Endothelial cell of umbilical vein (primary cell): ENCODE measurements at regions not wholly inside any gene's neighbourhood (a gene's known extent, or its start where the extent isn't known, plus 50 kb on each side); places are given as distances from the start of the nearest gene placed in this dataset.

ENCODE experiments used
- BruUV-seq: library from RNA; stranded (reverse); fragments of 400-500 nt; replicated peaks from 2 replicates; lab custom pipeline; 2021; lab: Mats Ljungman, UMichigan
- CTCF ChIA-PET: fragments of 300-600, 350-600 bp; sonication (Branson Sonifier 250); formaldehyde crosslinking; loops from one replicate; lab custom pipeline; 2021; ENCODE audit warnings: antibody characterized with exemption, inconsistent platforms; lab: Charles Lee
- POLR2A ChIA-PET: fragments of 300-600, 350-600 bp; sonication (Branson Sonifier 250); formaldehyde crosslinking; loops from one replicate; lab custom pipeline; 2021; ENCODE audit warnings: antibody characterized with exemption, inconsistent platforms; lab: Charles Lee
- DNase-seq: peaks from one replicate; pipeline ENCODE4 v3.0.0-alpha.2; 2011; ENCODE audit warnings: low read depth, low spot score
- FAIRE-seq: peaks from 2 replicates; lab custom pipeline; 2011; peaks lifted over from hg19 to GRCh38; lab: Jason Lieb, UNC
- H2AFZ ChIP-seq: 2 replicates; pipeline ENCODE4 v1.6.0; 2012; ENCODE audit warnings: low read depth, low read length, control low read depth, inconsistent platforms
- H3K27ac ChIP-seq: 2 replicates; pipeline ENCODE4 v1.5.1; 2011; ENCODE audit warnings: low read depth, mild to moderate bottlenecking, control low read depth, low read length, moderate library complexity; ENCODE audit not compliant: insufficient read depth
- H3K27me3 ChIP-seq, 2 experiments: 2 replicates each; pipeline versions ENCODE4 v1.6.0 to v1.6.1; 2011; ENCODE audit warnings: low read length in 2 of 2, mixed read lengths in 1 of 2; ENCODE audit not compliant: control insufficient read depth in 2 of 2, insufficient read depth in 2 of 2
- H3K36me3 ChIP-seq, 2 experiments: 2 replicates in 1 of 2; 3 replicates in 1 of 2; pipeline ENCODE4 v1.5.1; 2011; ENCODE audit warnings: low read length in 2 of 2, mild to moderate bottlenecking in 1 of 2, moderate library complexity in 1 of 2; ENCODE audit not compliant: control insufficient read depth in 2 of 2, insufficient read depth in 2 of 2; ENCODE audit errors: extremely low read depth in 1 of 2
- H3K4me1 ChIP-seq: 3 replicates; pipeline ENCODE4 v1.5.1; 2011; ENCODE audit warnings: mild to moderate bottlenecking, low read length; ENCODE audit not compliant: control insufficient read depth, insufficient read depth; ENCODE audit errors: extremely low read depth
- H3K4me2 ChIP-seq: 2 replicates; pipeline ENCODE4 v1.6.1; 2011; ENCODE audit warnings: low read length, control low read depth, mixed read lengths; ENCODE audit not compliant: insufficient read depth
- H3K4me3 ChIP-seq, 3 experiments: fragments of 200-600 bp in 1 of 3; sonication (generic), shearing (Covaris generic) in 1 of 3; replicated peaks in 1 of 3; 2 replicates each; pipeline ENCODE4 v1.5.1; 2011 to 2016; ENCODE audit warnings: control low read depth in 3 of 3, low read length in 3 of 3, mild to moderate bottlenecking in 2 of 3, inconsistent platforms in 1 of 3, low read depth in 1 of 3, moderate library complexity in 1 of 3; ENCODE audit not compliant: insufficient read depth in 1 of 3
- H3K79me2 ChIP-seq: 2 replicates; pipeline ENCODE4 v1.6.0; 2012; ENCODE audit warnings: low read length, inconsistent platforms; ENCODE audit not compliant: control insufficient read depth, insufficient read depth
- H3K9ac ChIP-seq: replicated peaks from 2 replicates; pipeline ENCODE3; 2011; ENCODE audit warnings: low read length, control low read depth; ENCODE audit not compliant: insufficient read depth; ENCODE audit errors: extremely low read depth
- H3K9me1 ChIP-seq: replicated peaks from 3 replicates; pipeline ENCODE4 v1.6.0; 2011; ENCODE audit warnings: mild to moderate bottlenecking, low read length; ENCODE audit not compliant: control insufficient read depth, insufficient read depth; ENCODE audit errors: extremely low read depth
- H3K9me3 ChIP-seq: replicated peaks from 2 replicates; pipeline ENCODE4 v1.5.1; 2012; ENCODE audit warnings: low read length, inconsistent platforms; ENCODE audit not compliant: control insufficient read depth, insufficient read depth
- H4K20me1 ChIP-seq: replicated peaks from 2 replicates; pipeline ENCODE3; 2011; ENCODE audit warnings: mild to moderate bottlenecking, low read length; ENCODE audit not compliant: control insufficient read depth, insufficient read depth; ENCODE audit errors: extremely low read depth
- CTCF ChIP-seq, 2 donors: IDR thresholded peaks; 1 replicate in 1 of 2; 2 replicates in 1 of 2; pipeline ENCODE4 v1.5.1; 2011; ENCODE audit warnings: low read length in 2 of 2, mild to moderate bottlenecking in 2 of 2, moderate library complexity in 2 of 2, control low read depth in 1 of 2, inconsistent platforms in 1 of 2, low read depth in 1 of 2; ENCODE audit not compliant: insufficient read depth in 1 of 2; ENCODE audit errors: extremely low read depth in 1 of 2
- EZH2 ChIP-seq: IDR thresholded peaks from 2 replicates; pipeline ENCODE4 v1.6.1; 2012; ENCODE audit warnings: borderline replicate concordance, low read depth, mild to moderate bottlenecking, moderate library complexity, low read length, inconsistent platforms; ENCODE audit not compliant: severe bottlenecking
- FOS ChIP-seq: IDR thresholded peaks from 2 replicates; pipeline ENCODE4 v1.6.1; 2011; ENCODE audit warnings: mild to moderate bottlenecking, low read length, moderate library complexity, borderline replicate concordance; ENCODE audit not compliant: insufficient read depth
- GATA2 ChIP-seq: IDR thresholded peaks from 2 replicates; pipeline ENCODE4 v1.7.0; 2011; ENCODE audit warnings: low read depth, mild to moderate bottlenecking, moderate library complexity, mixed read lengths, low read length; ENCODE audit not compliant: insufficient read length, insufficient read depth
- JUN ChIP-seq: IDR thresholded peaks from 2 replicates; pipeline ENCODE4 v1.6.1; 2011; ENCODE audit warnings: borderline replicate concordance, low read depth; ENCODE audit not compliant: insufficient read length, insufficient read depth
- MAX ChIP-seq: IDR thresholded peaks from 2 replicates; pipeline ENCODE4 v1.6.1; 2011; ENCODE audit not compliant: insufficient read depth, insufficient read length
- MYC ChIP-seq: IDR thresholded peaks from one replicate; pipeline ENCODE4 v1.6.1; 2011; ENCODE audit warnings: mild to moderate bottlenecking, low read depth, low read length
- POLR2A ChIP-seq: IDR thresholded peaks from 2 replicates; pipeline ENCODE4 v1.6.1; 2012; ENCODE audit warnings: low read depth, mild to moderate bottlenecking, control low read depth, low read length
- POLR2AphosphoS5 ChIP-seq: IDR thresholded peaks from 2 replicates; pipeline ENCODE4 v1.6.1; 2012; ENCODE audit warnings: low read depth, mild to moderate bottlenecking, control low read depth, low read length, moderate library complexity; ENCODE audit not compliant: insufficient read depth
- dilution Hi-C: fragments of 300-500 bp; cut with MboI; formaldehyde crosslinking; loops from one replicate; pipeline ENCODE4 v1.15.0; 2019; ENCODE audit warnings: low sequenced_read_pairs; ENCODE audit not compliant: extremely low pct_ligation_motif_present
- intact Hi-C: fragments of 100-400 bp; cut with micrococcal nuclease; formaldehyde crosslinking; loops from one replicate; pipeline ENCODE4 v1.10.0; 2022

DNA sequence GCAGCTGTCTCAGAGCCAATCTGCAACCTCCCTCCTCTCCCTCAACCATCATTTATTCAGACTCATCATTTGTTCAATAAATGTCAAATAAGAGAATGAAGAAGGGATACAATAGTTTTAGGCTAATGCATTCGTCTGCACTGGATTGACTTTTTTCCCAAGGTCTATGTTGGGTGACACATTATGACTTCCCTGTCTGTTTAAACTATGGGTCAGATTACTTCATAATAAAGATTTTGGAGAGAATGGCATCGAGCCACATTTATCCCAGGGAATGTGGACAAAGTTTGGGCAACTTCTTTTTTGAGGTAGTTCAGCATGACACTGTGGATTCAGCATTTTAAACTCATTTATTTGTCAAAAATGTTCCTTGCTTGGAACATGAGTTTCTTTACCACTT lies 107.4 kb upstream of the ADGRL2 start:
- Histone ChIP-seq H3K36me3 (no peaks in the 10 kb centered on the region), H3K27me3 (no peaks in the 10 kb centered on the region), H3K9me3 (no peaks in the 10 kb centered on the region), H3K27ac (no peak overlapping the region), H2AFZ (no peak overlapping the region), H3K79me2 (no peaks in the 10 kb centered on the region), H3K4me1 (peaks cover 5% of the 10 kb centered on the region), H3K4me2 (no peak overlapping the region), H3K4me3 (no peak overlapping the region), H3K9ac (no peak overlapping the region), H4K20me1 (no peaks in the 10 kb centered on the region), H3K9me1 (no peaks in the 10 kb centered on the region)
- CTCF ChIA-PET = no interaction called here
- POLR2A ChIA-PET = no interaction called here
- DNase-seq = no peak
- intact Hi-C loops = no loop called here
- dilution Hi-C loops = no loop called here
- no TSS peak for BruUV-seq
- TF ChIP-seq FOS = no peak
- no peak for TF ChIP-seq MYC
- TF ChIP-seq EZH2 = no peak
- no peak for TF ChIP-seq POLR2AphosphoS5
- TF ChIP-seq JUN = no peak
- FAIRE-seq = no peak

- H3K27ac ChIP-seq = no peak overlapping the region
- H4K20me1 ChIP-seq = no peaks in the 10 kb centered on the region
- TF ChIP-seq EZH2 (no peak), MAX (no peak), POLR2A (no peak), FOS (no peak), CTCF (IDR thresholded peaks at IDR 0.05; ENCODE audit: extremely low read depth in 1 of 2, insufficient read depth in 1 of 2, low read depth in 1 of 2, low read length in 2 of 2) (no peak), GATA2 (no peak), MYC (no peak), JUN (no peak), POLR2AphosphoS5 (no peak)
- no peak for DNase-seq
- ChIA-PET CTCF (no interaction called here), POLR2A (no interaction called here)
- FAIRE-seq = no peak
- intact Hi-C loops (no loop called here), dilution Hi-C loops (no loop called here)
- H3K9ac ChIP-seq = no peak overlapping the region
- no peak overlapping the region for H3K4me3 ChIP-seq
- no peaks in the 10 kb centered on the region for H3K79me2 ChIP-seq
- H3K4me1 ChIP-seq = peaks cover 2% of the 10 kb centered on the region
- no TSS peak for BruUV-seq
- H3K4me2 ChIP-seq = no peak overlapping the region
- no peak overlapping the region for H2AFZ ChIP-seq
- H3K9me3 ChIP-seq = no peaks in the 10 kb centered on the region
- no peaks in the 10 kb centered on the region for H3K36me3 ChIP-seq
- no peaks in the 10 kb centered on the region for H3K27me3 ChIP-seq
- no peaks in the 10 kb centered on the region for H3K9me1 ChIP-seq
Observed at GRCh38 chr1:81690676-81691453, 109.9 kb upstream of the ADGRL2 start.
